Neural progenitor cell (in vitro differentiated cells): ENCODE measurements at regions not wholly inside any gene's neighbourhood (a gene's known extent, or its start where the extent isn't known, plus 50 kb on each side); places are given as distances from the start of the nearest gene placed in this dataset.

Experiments
- EZH2 ChIP-seq: fragments of 200-600 bp; sonication (generic); IDR thresholded peaks from 2 replicates; pipeline ENCODE4 v1.6.1; 2017; ENCODE audit warnings: antibody characterized with exemption, mild to moderate bottlenecking, moderate library complexity
- EZH2phosphoT487 ChIP-seq: fragments of 200-600 bp; sonication (generic); IDR thresholded peaks from 2 replicates; pipeline ENCODE4 v1.6.1; 2017; ENCODE audit warnings: antibody characterized with exemption
- TF ChIP-seq, protein P1 (sequence below): fragments of 200-600 bp; sonication (generic); IDR thresholded peaks from 2 replicates; pipeline ENCODE4 v1.5.1; 2017; ENCODE audit warnings: antibody characterized with exemption, mild to moderate bottlenecking

DNA sequence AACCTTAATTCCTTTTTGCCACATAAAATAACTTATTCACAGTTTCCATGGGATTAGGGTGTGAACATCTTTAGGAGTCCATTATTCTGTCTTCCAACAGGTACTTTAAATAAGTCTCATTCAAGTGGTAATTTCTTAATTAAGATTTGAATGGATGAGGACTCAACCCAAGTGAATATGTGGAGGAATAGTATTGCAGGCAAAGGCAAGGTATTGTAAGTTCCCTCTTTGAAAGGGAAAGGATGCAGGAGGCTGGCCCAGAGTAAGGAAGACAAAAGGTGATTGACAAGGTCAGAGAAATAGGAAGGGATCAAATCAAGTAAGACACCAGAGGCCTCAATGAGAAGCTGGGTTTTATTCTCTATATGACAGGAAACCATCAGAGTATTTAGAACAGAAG is 238.2 kb upstream of the RBMS1 start:
- TF ChIP-seq, protein P1, sequence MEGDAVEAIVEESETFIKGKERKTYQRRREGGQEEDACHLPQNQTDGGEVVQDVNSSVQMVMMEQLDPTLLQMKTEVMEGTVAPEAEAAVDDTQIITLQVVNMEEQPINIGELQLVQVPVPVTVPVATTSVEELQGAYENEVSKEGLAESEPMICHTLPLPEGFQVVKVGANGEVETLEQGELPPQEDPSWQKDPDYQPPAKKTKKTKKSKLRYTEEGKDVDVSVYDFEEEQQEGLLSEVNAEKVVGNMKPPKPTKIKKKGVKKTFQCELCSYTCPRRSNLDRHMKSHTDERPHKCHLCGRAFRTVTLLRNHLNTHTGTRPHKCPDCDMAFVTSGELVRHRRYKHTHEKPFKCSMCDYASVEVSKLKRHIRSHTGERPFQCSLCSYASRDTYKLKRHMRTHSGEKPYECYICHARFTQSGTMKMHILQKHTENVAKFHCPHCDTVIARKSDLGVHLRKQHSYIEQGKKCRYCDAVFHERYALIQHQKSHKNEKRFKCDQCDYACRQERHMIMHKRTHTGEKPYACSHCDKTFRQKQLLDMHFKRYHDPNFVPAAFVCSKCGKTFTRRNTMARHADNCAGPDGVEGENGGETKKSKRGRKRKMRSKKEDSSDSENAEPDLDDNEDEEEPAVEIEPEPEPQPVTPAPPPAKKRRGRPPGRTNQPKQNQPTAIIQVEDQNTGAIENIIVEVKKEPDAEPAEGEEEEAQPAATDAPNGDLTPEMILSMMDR, result no peak
- TF ChIP-seq EZH2, result no peak
- TF ChIP-seq EZH2phosphoT487, result no peak
